HAP-1 (cell line): ENCODE measurements at regions not wholly inside any gene's neighbourhood (a gene's known extent, or its start where the extent isn't known, plus 50 kb on each side); places are given as distances from the start of the nearest gene placed in this dataset.

Experiments
- DNase-seq, 2 experiments: peaks; one replicate each; pipeline ENCODE4 v3.0.0-alpha.2; 2016 to 2020; ENCODE audit warnings: low spot score in 2 of 2
- H3K27me3 ChIP-seq: fragments of 250-450 bp; sonication (Bioruptor Pico); 2 replicates; pipeline ENCODE4 v1.5.1; 2020; ENCODE audit warnings: low read depth, mild to moderate bottlenecking, moderate library complexity
- H3K36me3 ChIP-seq: fragments of 250-450 bp; sonication (Bioruptor Pico); replicated peaks from 2 replicates; pipeline ENCODE4 v1.5.1; 2020; ENCODE audit warnings: mild to moderate bottlenecking
- H3K4me1 ChIP-seq: fragments of 250-450 bp; sonication (Bioruptor Pico); 2 replicates; pipeline ENCODE4 v1.5.1; 2020; ENCODE audit warnings: mild to moderate bottlenecking
- H3K4me3 ChIP-seq: fragments of 250-450 bp; sonication (Bioruptor Pico); 2 replicates; pipeline ENCODE4 v1.5.1; 2020; ENCODE audit warnings: mild to moderate bottlenecking, moderate library complexity
- H3K9me3 ChIP-seq: fragments of 250-450 bp; sonication (Bioruptor Pico); 2 replicates; pipeline ENCODE4 v1.5.1; 2020; ENCODE audit warnings: mild to moderate bottlenecking, moderate library complexity
- in situ Hi-C: fragments of 300-500 bp; cut with MboI; formaldehyde crosslinking; loops from 3 replicates; pipeline ENCODE4 v1.14.3; 2020; ENCODE audit warnings: low sequenced_read_pairs, inconsistent platforms, mixed read lengths

DNA sequence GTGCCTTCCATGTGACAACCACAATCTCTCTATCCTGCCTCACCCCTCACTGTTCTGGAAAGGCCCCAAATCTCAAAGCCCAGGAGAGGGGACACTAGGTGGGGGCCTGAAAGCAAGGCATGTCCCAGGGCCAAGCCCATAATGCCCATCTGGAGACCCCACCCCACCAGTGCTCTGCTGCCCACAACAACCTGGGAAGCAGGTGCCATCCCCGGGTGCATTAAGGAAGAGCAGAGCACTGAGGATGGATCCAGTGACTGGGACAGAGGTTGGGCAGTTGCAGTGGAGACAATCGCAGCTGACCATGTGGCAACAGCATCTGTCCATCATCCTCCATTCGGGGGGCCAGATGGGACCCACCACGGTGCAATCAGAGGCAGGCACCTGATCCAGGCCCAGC, 106.2 kb upstream of the PRR20G start:
- in situ Hi-C loops: no loop called here
- Histone ChIP-seq H3K9me3 (no peaks in the 10 kb centered on the region), H3K4me3 (no peak overlapping the region), H3K27me3 (no peaks in the 10 kb centered on the region), H3K36me3 (no peaks in the 10 kb centered on the region), H3K4me1 (peaks cover 6% of the 10 kb centered on the region)
- DNase-seq: no peak

DNA sequence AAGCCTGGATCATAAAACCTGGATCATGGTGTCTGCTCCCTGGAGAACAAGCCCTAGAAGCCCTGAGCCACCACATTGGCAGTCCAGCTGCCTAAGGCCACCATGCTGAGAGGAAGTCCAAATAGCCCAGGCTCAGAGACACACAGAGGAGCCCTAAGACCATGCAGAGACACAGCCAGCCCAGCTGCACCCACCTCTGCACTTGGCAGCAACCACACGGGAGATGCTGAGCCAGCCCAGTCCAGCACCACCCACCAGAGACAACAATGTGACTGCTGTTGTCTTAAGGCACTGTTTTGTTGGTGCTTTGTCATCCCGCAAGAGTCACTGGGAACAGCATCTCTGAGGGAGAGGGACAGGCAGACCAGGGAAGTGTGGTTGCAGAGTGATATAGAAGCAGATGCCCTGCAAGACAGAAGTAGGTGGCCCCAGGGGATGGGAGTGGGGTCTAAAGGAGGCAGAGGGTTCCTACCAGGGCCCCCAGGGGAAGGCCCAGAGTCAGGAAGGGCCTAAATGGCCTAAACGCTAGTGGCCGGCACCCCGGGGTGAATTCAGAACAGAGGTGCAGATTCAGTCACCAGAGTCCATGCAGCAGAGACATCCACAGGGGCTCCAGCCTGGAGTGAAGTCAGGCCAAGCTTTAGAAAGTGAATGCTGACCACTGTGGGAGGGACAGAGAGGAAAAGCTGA, 105.4 kb upstream of the PRR20G start:
- Histone ChIP-seq H3K9me3 (no peaks in the 10 kb centered on the region), H3K36me3 (no peaks in the 10 kb centered on the region), H3K4me3 (no peak overlapping the region), H3K27me3 (no peaks in the 10 kb centered on the region), H3K4me1 (peaks cover 5% of the 10 kb centered on the region; the same call in 1 of the 2 replicates)
- no peak for DNase-seq
- in situ Hi-C loops: no loop called here

DNA sequence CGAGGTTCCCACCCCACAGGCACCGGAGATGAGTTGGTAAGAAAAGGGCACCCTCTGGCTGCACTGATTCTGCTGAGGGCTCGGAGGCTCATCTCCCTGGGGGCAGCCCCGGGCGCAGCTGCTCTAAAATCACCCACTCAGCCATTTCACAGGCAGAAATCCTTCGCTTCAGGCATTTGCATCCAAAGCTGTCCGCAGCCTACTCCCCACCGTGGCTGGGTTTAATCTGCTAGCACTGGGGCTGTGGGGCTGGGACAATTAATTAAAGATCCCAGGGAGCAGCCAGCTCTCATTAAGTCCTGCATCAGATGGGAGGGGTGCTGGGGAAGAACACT, 104.3 kb upstream of the PRR20G start:
- Histone ChIP-seq H3K4me1 (peaks cover 5% of the 10 kb centered on the region; the same call in 1 of the 2 replicates), H3K4me3 (no peak overlapping the region), H3K9me3 (no peaks in the 10 kb centered on the region), H3K27me3 (no peaks in the 10 kb centered on the region), H3K36me3 (no peaks in the 10 kb centered on the region)
- in situ Hi-C loops: no loop called here
- DNase-seq: no peak

DNA sequence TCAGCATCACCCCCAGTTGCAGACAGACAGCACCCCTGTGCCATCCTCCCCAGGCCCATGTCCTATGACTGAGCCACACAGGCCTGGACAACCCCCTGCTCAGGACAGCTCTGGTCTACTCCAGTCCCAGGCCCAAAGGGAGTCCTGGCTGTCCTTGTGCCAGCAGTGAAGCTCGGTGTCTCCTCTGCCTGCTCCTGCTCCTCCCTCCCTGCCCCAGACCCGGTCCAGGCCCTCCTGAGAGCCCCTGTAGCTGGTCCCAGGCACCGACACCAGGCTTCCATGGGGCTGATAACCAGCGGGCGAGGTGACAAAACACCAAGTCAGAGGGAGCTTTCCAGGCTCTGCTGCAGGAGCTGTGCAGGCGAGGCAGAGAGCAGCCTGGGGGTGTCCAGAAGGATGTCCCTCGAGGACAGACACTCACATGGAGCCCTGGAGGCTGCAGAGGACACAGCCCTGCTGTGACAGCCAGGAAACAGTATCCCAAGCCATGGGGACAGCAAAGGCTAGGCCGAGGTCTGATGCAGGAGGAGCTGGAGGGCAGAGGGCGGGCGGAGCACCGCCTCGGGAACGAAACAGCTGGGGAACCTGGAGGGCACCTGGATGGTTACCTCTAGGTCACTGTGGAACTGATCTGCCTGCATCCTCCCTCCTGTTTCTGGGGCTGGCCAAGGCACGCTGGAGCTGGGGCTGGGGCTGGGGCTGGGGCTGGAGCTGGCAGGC, 103.8 kb upstream of the PRR20G start:
- in situ Hi-C loops: no loop called here
- no peak for DNase-seq
- Histone ChIP-seq H3K9me3 (no peaks in the 10 kb centered on the region), H3K4me3 (no peak overlapping the region), H3K36me3 (no peaks in the 10 kb centered on the region), H3K4me1 (peaks cover 5% of the 10 kb centered on the region; the same call in 1 of the 2 replicates), H3K27me3 (no peaks in the 10 kb centered on the region)

DNA sequence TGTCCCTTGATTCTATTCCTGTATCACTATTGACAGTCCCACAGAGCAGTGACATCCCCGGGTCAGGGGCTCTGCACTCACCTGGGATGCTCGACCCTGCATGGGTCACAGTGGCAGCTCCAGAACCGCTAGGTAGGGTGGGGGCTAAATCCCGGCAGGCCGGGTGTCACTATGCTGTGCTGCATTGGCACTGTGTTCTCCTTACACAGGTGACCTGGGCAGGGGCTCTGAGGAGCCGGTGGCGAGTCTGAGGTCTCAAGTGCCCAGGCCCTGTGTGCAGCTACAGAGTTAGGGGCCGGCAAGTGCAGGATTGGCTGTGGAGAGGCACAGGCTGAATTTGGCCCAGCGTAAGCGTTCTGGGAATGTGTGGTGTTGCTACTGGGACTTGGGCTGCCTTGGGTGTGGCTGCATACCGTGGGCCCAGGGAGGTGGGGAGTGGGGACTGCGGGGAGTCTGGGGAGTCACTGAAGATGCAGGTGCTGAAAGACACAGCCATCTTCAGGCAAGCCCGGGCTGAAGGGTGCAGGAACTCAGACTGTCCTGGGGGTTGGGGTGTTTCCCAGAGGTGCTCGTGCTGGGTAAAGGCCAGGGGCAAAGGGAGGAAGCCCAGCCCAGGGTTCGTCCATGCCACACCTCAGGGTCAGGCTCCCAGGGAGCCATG, 102.6 kb upstream of the PRR20G start:
- Histone ChIP-seq H3K9me3 (no peaks in the 10 kb centered on the region), H3K4me1 (peaks cover 5% of the 10 kb centered on the region; the same call in 1 of the 2 replicates), H3K4me3 (no peak overlapping the region), H3K27me3 (no peaks in the 10 kb centered on the region), H3K36me3 (no peaks in the 10 kb centered on the region)
- no peak for DNase-seq
- in situ Hi-C loops: no loop called here

- Histone ChIP-seq H3K4me1 (peaks cover 5% of the 10 kb centered on the region; the same call in 1 of the 2 replicates), H3K36me3 (no peaks in the 10 kb centered on the region), H3K9me3 (no peaks in the 10 kb centered on the region), H3K4me3 (no peak overlapping the region), H3K27me3 (no peaks in the 10 kb centered on the region; the same call in 1 of the 2 replicates)
- in situ Hi-C loops: no loop called here
- no peak for DNase-seq
Observed at GRCh38 chr3:127389913-127390312, 102.1 kb upstream of the PRR20G start.

DNA sequence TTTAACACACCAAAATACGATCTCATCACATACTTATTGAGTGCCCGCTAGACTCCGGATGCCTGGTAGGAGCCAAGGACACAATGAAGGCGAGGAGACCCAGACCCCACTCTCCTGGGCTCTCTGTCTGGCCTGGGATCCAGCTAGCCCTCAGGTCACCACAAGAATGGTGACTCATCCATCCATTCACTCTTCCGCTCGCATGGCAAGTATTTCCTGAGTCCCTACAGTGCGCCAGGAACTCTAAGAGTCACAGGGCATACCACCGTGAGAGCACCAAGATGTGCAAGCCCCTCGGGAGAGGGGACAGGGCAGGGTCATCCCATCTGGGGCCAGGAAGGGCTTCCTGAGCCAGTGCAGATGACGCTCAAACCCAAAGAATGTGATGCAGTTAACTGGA, 101.6 kb upstream of the PRR20G start:
- in situ Hi-C loops: no loop called here
- no peaks in the 10 kb centered on the region; the same call in 1 of the 2 replicates for H3K27me3 ChIP-seq
- no peaks in the 10 kb centered on the region for H3K36me3 ChIP-seq

DNA sequence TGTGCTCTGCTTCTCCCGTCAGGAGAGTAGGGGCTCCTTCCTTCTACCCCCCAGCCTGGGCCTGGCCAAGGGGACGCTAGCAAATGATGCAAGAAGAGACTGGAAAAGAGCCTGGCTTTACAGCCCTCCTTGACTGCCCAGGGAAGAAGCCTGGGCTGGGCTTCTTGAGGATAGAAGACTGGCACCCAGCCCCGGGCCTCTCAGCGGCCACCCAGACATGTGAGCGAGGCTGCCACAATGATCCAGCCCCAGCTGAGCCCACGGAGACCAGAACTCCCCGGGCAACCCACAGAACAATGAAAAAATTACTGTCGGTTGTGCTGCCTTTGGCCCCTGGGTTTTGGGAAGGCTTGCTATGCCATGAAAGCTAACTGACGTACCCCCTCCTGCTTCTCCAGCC, 100.6 kb upstream of the PRR20G start:
- in situ Hi-C loops: no loop called here
- Histone ChIP-seq H3K27me3 (no peaks in the 10 kb centered on the region; the same call in 1 of the 2 replicates), H3K9me3 (no peaks in the 10 kb centered on the region), H3K4me1 (no peaks in the 10 kb centered on the region), H3K4me3 (no peak overlapping the region), H3K36me3 (no peaks in the 10 kb centered on the region)
- DNase-seq: no peak

More for the DNA sequence above, 101.6 kb upstream of the PRR20G start:
- Histone ChIP-seq H3K9me3 (no peaks in the 10 kb centered on the region), H3K4me1 (peaks cover 3% of the 10 kb centered on the region; the same call in 1 of the 2 replicates), H3K4me3 (no peak overlapping the region)
- DNase-seq: no peak

DNA sequence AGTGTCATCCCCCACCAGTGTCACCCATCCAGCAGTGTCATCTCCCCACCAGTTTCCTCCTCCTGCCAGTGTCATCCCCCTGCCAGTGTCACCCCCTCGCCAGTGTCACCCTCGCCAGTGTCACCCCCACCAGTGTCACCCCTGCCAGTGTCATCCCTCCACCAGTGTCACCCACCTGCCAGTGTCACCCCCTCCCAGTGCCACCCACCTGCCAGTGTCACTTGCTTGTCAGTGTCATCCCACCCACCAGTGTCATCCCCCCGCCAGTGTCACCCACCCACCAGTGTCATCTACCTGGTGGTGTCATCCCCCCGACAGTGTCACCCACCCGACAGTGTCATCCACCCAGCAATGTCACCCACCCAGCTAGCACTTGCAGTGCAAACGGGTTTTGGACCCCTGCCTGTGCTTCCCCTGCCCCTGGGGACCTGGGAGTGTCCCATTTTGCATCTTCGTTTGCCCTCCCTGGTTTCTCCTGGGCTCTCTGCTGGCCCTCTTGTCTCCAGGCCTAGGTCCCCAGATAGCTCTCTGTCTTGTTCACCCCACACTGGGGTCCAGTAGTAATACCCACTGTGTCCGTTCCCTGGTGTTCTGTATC, 99.8 kb upstream of the PRR20G start:
- no peaks in the 10 kb centered on the region for H3K4me1 ChIP-seq
- H3K9me3 ChIP-seq: no peaks in the 10 kb centered on the region
- in situ Hi-C loops: no loop called here
- no peak for DNase-seq
- no peaks in the 10 kb centered on the region; the same call in 1 of the 2 replicates for H3K27me3 ChIP-seq
- H3K36me3 ChIP-seq: no peaks in the 10 kb centered on the region
- H3K4me3 ChIP-seq: no peak overlapping the region

GRCh38 chr3:127387119-127387518, 99.3 kb upstream of the PRR20G start:
- no peak for DNase-seq
- in situ Hi-C loops: no loop called here
- no peaks in the 10 kb centered on the region; the same call in 1 of the 2 replicates for H3K27me3 ChIP-seq

GRCh38 chr3:127386490-127386889, 98.6 kb upstream of the PRR20G start:
- H3K9me3 ChIP-seq: no peaks in the 10 kb centered on the region
- H3K27me3 ChIP-seq: no peaks in the 10 kb centered on the region; the same call in 1 of the 2 replicates
- no peak for DNase-seq
- no peaks in the 10 kb centered on the region for H3K4me1 ChIP-seq
- H3K4me3 ChIP-seq: no peak overlapping the region
- in situ Hi-C loops: no loop called here
- no peaks in the 10 kb centered on the region for H3K36me3 ChIP-seq

More at GRCh38 chr3:127387119-127387518, 99.3 kb upstream of the PRR20G start:
- H3K4me1 ChIP-seq: no peaks in the 10 kb centered on the region
- no peaks in the 10 kb centered on the region for H3K36me3 ChIP-seq
- no peak overlapping the region for H3K4me3 ChIP-seq
- no peaks in the 10 kb centered on the region for H3K9me3 ChIP-seq

DNA sequence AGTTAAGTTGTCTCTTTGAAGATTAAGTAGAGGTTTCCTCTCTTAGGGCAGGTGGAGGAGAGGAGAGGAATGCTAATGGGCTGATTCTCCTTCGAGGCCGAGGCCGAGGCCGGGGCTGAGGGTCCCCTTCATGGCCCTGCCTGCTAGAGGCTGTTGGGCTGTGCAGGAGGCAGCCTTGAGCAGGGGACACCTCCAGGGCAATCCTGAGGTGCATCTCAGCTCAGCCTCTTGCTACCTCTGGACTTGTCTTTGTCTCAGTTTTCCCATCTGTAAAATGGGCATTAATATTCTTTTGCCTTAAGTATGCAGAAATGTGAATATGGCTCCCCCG, 97.7 kb upstream of the PRR20G start:
- no peak overlapping the region for H3K4me3 ChIP-seq
- DNase-seq: no peak
- no peaks in the 10 kb centered on the region for H3K4me1 ChIP-seq
- in situ Hi-C loops: no loop called here
- H3K9me3 ChIP-seq: no peaks in the 10 kb centered on the region
- no peaks in the 10 kb centered on the region for H3K36me3 ChIP-seq
- H3K27me3 ChIP-seq: no peaks in the 10 kb centered on the region; the same call in 1 of the 2 replicates

- Histone ChIP-seq H3K27me3 (no peaks in the 10 kb centered on the region; the same call in 1 of the 2 replicates), H3K4me1 (no peaks in the 10 kb centered on the region), H3K9me3 (no peaks in the 10 kb centered on the region), H3K4me3 (no peak overlapping the region), H3K36me3 (no peaks in the 10 kb centered on the region)
- DNase-seq: no peak
- in situ Hi-C loops: no loop called here
Observed at GRCh38 chr3:127384717-127385539, 97.1 kb upstream of the PRR20G start.
